ENCODE measurements at regions not wholly inside any gene's neighbourhood (a gene's known extent, or its start where the extent isn't known, plus 50 kb on each side); places are given as distances from the start of the nearest gene placed in this dataset.

DNA sequence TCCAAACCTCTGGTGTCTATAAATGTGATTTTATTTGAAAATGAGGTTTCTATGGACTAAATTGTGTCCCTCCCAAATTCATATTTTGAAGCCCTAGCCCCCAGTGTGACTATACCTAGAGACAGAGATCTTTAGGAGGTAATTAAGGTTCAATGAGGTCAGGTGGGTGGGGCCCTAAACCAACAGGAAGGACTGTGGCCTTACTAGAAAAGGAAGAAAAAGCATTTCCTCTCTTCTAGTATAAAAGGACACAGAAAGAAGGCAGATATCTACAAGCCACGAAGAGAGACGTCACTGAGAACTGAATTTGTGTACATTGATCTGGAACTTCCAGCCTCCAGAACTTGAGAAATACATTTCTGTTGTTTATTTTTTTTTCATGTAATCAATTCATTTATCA, 123.1 kb upstream of the RUNX1 start:
- TF ChIP-seq GATA2 (IDR thresholded peaks at IDR 0.05; ENCODE audit: low read depth, low read length) (no peak), GATA3 (IDR thresholded peaks at IDR 0.05; ENCODE audit: low read depth, low read length) (no peak)

All from SH-SY5Y (cell line).